HG03469 (cell line): ENCODE measurements at regions not wholly inside any gene's neighbourhood (a gene's known extent, or its start where the extent isn't known, plus 50 kb on each side); places are given as distances from the start of the nearest gene placed in this dataset.
"Not testable (repeated sequence)": the region's sequence is repeated elsewhere in the genome, so short reads cannot be mapped to it uniquely, and the experiment has no call there.

ENCODE experiments used
- ATAC-seq: cut with Tn5 transposase; IDR thresholded peaks from one replicate; pipeline ENCODE4 v1.9.1; 2021; ENCODE audit warnings: mild to moderate bottlenecking, moderate library complexity, moderate number of reproducible peaks; ENCODE audit not compliant: unreplicated experiment

DNA sequence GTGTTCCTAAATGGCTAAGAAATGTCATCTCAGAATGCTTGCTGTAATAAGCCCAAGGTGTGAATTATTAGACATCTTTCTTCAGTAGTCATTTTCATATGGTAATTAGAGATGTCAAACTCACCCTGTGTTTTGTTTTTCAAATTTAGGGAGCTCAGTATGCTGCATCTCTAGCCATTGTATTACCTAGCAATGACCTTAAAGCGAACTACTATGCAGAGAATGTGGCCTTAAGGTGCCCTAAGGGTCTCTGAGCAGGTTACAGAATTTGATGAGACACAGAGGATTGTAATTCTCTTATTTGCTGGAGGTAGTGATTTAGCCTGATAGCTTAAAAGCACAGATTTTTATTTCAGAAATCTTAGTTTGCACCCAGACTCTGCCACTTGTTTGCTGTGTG lies 1052.6 kb upstream of the DDX18 start:
- ATAC-seq: no peak

- no peak for ATAC-seq
Measured at GRCh38 chr2:116769514-116769913, 1045.0 kb upstream of the DDX18 start.

DNA sequence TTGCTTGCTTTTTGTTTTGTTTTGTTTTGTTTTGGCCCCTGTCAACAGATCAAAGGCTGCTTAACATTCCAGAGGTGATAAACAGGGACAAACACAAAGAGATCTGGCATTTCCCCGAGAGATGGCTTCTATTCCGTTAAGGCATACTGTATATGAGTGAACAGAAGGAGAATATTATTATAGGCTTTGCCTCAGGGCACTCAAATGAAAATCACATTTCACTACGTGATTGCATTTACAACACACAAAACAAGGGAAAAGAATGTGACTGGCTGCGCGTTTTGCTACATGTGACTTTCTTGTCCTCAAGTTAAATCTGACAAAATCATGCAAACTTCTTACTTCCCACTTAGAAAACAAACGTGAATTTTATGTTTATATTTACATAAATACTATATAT lies 1037.9 kb upstream of the DDX18 start:
- ATAC-seq: no peak

GRCh38 chr2:116787848-116788247 lies 1026.6 kb upstream of the DDX18 start:
- ATAC-seq: no peak

DNA sequence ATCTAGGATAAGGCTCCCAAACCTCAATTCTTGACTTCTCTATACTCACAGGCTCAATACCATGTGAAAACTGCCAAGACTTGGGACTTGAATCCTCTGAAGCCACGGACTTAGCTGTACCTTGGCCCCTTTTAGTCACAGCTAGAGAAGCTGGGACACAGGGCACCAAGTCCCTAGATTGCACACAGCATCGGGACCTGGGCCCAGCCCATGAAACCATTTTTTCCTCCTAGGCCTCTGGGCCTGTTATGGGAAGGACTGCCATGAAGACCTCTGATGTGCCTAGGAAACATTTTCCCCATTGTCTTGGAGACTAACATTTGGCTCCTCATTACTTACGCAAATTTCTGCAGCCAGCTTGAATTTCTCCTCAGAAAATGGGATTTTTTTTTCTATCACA lies 1011.8 kb upstream of the DDX18 start:
- ATAC-seq: no peak

DNA sequence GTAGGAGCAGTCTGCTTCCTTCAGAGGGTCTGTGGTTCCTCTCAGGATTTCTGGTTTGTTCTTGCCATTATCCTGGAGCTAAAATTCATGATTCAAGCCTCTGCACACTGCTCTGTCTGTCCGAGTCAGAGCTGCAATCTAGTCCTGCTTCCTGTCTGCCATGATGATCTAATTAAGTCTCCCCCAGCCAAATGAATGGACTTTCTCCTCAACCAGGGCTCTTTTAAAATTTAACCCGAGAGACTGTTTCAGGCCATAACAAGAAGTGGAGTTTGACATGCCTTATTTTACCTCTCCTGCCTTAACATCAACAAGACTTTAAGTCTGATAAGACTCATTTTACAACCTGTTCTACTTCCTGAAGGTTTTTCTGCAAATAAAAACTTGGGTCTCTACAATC lies 1009.6 kb upstream of the DDX18 start:
- ATAC-seq: no peak

- not testable (repeated sequence) for ATAC-seq
Measured at GRCh38 chr2:116806505-116806904, 1008.0 kb upstream of the DDX18 start.

GRCh38 chr2:116809109-116809508 lies 1005.4 kb upstream of the DDX18 start:
- ATAC-seq: no peak

- no peak for ATAC-seq
Measured at GRCh38 chr2:116810071-116810470, 1004.4 kb upstream of the DDX18 start.

DNA sequence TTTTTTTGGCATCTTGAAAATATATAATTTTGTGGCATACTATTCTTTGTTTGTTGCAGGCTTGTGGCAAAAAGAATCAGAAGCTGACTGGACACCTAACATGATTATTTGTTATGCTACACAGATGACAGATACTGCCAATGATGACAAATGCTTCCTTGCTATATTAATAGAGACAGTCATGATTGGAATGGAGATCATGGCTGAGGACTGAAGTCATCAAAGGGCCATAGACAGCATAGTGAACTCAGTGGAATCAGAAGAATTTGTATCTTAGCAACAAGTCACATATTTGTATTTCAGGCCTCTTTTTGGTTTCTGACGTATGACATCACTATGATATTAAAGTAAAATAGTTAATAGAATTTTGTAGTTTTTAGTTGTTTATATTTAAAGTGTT lies 1003.8 kb upstream of the DDX18 start:
- ATAC-seq: no peak

DNA sequence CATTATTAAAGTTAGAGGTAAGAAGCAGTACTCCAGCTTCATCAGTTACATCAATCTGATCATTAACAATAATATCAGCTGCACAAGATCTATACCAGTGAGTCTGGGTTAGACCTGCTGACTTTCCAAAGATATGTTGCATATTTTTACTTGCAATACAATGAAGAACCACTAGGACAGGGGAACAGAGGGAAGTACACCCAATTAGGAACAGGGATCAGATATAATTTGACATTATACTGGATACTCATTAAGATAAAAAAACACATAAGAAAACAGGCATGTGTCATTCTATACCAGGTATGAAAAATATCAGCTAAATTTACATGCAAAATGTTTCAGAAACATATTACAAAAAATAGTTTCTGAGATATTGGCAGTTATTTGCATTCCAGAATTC lies 995.1 kb upstream of the DDX18 start:
- no peak for ATAC-seq

- ATAC-seq: no peak
Measured at GRCh38 chr2:116820986-116821385, 993.5 kb upstream of the DDX18 start.

GRCh38 chr2:116829543-116829942 lies 984.9 kb upstream of the DDX18 start:
- not testable (repeated sequence) for ATAC-seq

GRCh38 chr2:116832148-116832547 lies 982.3 kb upstream of the DDX18 start:
- ATAC-seq: no peak

DNA sequence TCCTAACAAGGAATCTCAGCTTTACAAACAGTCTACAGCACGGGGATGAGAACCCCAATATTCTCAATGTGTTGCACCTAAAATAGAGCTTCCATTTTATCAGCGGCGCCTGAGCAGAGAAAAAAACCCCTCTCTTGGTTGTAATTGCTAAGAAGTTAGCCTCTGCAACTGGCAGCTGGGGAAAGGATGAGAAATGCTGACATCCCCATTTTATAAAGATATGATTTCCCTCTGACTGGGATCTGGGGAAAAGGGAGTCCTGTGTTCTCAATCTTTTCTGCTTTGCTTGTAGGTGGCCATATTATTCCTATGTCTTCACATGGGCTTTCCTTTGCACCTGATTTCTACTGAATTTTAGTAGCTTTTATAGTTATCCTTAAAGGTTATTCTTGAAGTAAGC lies 981.4 kb upstream of the DDX18 start:
- ATAC-seq: no peak

DNA sequence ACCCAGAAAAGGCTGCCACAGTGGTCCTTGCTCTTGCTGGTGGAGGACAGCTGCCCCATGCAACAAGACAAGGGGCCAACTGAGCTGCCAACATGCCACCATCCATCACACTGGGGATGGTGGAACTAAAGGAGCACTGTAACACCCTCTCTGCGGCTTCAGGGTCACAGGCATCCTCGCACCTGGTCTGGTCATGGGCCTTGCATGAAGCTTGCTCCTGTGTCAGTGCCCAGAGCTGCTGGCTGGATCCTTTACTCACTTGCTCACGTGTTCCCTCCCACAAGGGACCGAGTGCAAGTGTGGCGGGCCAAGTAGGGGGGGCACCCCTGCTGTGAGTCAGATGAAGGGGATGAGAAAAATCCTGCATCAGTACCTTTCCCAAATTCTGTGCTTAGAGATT lies 972.3 kb upstream of the DDX18 start:
- no peak for ATAC-seq

DNA sequence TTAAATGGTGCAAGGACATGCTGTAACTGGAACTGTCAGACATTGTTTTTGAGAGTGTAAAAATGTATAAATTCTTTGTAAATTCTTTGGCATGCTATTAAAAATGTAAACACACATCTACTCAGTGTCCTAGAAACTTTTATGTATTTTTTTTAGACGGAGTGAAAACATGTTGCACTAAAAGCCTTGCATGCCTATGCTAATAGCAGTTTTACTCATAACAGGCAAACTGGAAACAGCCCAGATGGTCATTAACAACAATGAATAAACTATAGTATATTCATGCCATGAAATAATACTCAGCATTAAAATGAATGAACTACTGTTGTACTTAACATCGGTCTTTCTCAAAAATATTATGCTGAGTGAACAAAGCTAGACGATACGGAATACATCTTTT lies 954.8 kb upstream of the DDX18 start:
- ATAC-seq: no peak

GRCh38 chr2:116874021-116874420 lies 940.5 kb upstream of the DDX18 start:
- ATAC-seq: no peak

DNA sequence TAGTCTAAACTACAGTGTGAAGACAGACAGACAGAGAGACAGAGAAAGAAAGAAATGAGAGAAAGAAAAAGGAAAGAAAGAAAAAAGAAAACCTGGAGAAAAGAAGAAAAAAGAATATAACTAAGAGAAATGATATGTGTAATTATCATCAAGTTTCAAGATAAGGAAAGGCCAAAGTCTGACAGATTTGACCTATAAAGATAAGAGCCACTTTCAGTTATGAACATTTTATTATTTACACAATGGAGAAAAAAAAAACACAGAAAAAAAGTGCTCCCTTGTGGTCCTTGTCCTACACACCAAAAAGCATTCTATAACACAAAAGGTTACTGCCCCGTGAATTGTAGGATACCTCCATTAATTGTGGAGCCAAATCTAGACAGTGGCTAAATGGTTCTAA lies 937.2 kb upstream of the DDX18 start:
- no peak for ATAC-seq

- ATAC-seq: no peak
Measured at GRCh38 chr2:116877944-116878343, 936.5 kb upstream of the DDX18 start.

GRCh38 chr2:116879650-116880160 lies 934.8 kb upstream of the DDX18 start:
- ATAC-seq: no peak

DNA sequence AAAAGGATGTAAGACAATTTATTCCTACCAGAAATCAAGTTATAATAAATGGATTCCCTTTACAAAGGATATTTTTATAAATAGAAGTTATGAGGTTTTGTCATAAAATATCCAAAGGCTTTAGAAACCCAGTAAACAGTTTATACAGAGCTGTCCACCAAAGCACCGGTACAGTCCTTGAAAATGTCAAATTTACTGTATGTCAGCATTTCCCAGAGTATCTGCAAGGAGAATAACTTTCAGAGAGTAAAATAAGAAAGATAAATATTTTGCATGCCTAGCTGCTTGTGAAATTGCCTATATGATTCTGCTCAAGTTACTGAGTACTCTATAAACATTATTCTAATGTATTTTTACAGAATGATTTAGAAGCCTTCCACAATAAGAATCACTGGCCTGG lies 923.3 kb upstream of the DDX18 start:
- ATAC-seq: no peak

DNA sequence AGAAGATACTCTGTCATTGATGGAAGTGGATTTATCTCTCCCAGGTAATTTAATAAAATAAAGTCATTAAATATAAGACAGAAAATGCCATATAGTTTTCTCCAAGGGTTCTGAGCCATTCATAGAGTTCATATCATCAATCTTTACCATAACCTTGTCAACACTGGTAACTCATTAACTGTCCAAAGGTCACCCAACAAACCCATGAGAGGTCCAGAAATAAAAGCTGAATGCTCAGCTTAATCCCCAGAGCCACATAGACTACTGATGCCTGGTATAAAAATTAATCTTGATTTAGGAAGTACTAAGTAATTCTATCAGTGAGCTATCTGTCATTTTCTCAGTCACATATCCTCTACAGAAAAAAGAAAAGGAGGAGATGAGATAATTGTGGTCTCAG lies 903.0 kb upstream of the DDX18 start:
- ATAC-seq: no peak

- no peak for ATAC-seq
Measured at GRCh38 chr2:116915673-116916072, 898.8 kb upstream of the DDX18 start.
